Stimulated activated CD4-positive, alpha-beta T cell treated with anti-CD3 and anti-CD28 coated beads, TNF-alpha, amount 100 ng/mL, for 48 hours (primary cell): ENCODE measurements at regions not wholly inside any gene's neighbourhood (a gene's known extent, or its start where the extent isn't known, plus 50 kb on each side); places are given as distances from the start of the nearest gene placed in this dataset.

Source experiments
- DNase-seq, 3 donors: peaks; one replicate each; pipeline ENCODE4 v3.0.0-alpha.2; 2020; ENCODE audit warnings: low read depth in 3 of 3

DNA sequence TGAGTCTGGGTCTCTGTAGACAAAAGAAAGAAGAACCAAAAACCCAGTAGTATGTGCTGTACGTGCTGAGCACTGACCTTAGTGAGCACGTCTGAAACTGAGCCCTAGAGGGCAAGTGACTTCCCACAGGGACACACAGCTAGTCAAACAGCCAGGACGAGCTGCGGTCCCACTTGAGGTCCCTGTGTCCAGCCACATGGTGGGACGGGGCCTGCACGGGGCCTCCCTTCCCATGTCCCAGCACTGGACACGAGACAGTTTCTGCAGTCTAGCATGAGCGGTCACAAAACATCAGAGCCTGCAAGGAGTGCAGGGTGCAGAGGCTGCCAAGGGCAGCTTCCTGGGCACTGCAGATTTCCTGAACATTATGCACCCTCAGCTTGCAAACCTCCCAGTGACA lies 121.6 kb downstream of the NCOR2 start:
- DNase-seq = no peak

DNA sequence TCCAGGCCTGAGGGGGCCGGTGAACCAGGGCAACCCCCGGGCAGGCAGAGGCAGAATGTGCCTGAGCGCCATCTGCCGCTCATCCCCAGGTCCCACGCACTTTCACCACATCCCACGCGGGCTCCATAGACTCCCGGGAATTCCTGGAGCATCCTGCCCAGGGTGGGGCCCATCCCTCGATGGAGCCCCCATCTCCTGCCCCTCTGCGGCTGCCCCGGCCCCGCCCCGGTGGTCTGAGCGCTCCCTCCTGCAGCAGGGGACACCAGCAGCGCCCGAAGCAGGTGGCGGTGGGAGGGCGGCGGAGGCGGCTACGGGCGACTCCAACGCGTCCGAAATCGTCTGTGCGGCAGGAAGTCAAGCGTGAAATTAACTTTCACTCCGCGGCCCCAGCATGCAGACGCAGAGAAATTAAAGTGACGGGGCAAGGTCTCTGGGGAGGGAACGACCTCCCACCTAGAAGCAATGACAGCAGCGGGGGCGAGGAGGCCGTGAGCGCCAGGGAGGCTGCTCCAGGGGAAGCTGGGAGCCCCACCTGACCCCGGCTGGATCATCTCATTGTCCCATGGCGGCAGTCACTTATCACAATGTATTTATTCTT lies 122.2 kb downstream of the NCOR2 start:
- DNase-seq = no peak

DNA sequence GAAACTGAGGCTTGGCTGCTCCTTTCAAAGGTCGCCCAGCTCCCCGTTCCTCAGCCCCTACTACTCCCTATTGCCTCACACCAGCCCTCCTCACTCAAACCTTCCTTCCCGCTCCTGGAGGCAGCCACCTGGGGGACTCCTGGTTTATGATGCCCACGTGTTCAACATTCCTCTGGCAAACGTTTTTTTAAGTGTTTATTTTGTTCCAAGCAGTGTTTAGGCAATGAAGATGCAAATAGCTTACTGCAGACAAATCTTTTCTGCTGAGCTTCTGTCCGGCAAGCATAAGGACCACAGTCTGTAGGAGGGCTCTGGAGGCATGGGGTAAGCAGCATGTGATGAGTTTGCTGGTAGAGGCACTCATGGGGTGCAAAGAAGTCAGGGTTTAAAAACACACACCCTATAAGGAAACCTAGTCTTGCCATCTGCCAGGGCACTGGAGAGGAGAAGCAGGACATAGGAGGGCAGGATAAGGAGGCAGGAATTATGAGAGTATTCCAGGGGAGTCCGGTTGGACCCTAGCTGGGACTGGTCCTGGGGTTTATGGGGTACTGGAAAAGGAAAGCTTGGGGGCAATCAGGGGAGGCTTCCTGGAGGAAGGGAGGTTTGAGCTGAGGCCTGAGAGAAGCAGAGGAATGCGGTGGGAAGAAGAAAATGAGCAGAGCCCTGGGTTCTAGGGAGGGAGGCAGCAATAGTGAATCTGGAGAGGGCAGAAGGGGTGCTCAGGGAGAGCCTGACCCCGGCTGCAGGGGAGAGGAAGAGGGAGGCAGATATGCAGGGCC lies 123.3 kb downstream of the NCOR2 start:
- DNase-seq = no peak

DNA sequence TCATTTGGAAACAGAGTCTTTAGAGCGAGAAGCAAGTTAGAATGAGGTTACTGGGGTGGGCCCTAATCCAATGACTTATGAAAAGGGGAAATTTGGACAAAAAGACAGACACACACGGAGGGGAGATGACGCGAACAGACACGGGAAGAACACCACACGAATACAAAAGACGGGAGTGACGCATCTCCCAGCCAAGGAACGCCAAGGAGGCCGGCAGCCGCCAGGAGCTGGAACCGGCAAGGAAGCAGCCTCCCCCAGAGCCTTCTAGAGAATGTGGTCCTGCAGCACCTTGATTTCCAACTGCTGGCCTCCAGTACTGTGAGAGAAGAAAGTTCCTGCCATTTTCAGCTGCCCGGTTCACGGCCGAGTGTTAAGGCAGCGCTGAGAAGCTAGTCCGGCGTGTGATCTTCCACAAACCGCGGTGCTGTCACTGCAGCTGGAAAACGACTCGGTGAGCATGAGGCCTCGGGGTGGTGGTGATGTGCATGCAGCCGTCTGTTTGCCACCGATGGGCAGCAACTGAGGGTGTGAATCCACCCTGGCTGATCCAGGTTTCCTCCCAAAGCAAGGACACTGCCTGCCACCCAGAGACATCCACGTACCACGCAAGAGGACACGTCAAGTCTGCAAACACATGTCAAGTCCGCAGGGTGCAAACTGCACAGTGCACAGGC lies 124.5 kb downstream of the NCOR2 start:
- DNase-seq = no peak

DNA sequence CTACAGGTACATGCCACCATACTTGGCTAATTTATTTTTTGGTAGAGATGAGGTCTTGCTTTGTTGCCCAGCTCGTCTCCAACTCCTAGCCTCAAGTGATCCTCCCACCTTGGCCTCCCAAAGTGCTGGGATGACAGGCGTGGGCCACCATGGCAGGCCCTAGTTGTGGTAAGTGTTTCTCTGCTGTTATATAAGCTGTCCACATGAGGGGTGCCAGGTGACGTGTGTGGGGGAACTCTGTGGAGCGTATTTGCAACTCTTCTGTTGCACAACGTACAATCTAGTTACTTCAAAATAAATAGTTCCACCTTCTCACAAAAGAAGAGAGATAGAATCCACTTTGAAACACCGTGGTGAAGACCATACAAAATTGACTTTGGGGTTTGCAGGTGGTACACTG lies 125.1 kb downstream of the NCOR2 start:
- DNase-seq = no peak

- no peak for DNase-seq
Measured at GRCh38 chr12:124441443-124442194, 125.8 kb downstream of the NCOR2 start.

DNA sequence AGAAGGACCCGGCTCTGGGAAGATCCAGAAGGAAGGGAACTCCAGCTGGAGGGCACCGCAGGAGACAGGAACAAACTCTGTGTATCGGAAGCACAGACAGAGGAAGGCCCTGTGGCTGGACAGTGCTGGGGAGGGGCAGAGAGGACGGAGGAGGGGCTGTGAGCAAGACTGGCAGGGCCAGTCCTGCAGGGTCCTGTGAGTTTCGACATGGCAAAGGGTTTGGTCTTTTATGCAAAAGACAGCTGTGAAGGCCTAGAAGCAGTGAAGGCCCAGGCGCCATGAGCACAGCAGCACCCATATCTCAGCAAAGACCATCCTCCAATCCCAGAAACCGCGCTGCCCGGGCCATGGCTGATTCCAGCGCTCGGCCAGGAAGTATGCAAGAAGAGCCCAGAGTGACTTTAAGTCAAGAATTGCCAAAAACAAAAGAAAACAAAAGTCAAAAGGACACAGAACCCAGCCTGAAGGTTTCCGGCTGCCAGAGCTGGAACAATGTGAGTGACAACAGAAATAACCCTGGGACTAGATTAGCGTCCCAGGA lies 126.5 kb downstream of the NCOR2 start:
- DNase-seq = no peak

- no peak for DNase-seq
Measured at GRCh38 chr12:124440031-124440626, 127.3 kb downstream of the NCOR2 start.

- no peak for DNase-seq
Measured at GRCh38 chr12:124438437-124439056, 128.9 kb downstream of the NCOR2 start.

GRCh38 chr12:124437617-124438436 lies 129.6 kb downstream of the NCOR2 start:
- DNase-seq = no peak

- DNase-seq = no peak
Measured at GRCh38 chr12:124437121-124437520, 130.3 kb downstream of the NCOR2 start.

DNA sequence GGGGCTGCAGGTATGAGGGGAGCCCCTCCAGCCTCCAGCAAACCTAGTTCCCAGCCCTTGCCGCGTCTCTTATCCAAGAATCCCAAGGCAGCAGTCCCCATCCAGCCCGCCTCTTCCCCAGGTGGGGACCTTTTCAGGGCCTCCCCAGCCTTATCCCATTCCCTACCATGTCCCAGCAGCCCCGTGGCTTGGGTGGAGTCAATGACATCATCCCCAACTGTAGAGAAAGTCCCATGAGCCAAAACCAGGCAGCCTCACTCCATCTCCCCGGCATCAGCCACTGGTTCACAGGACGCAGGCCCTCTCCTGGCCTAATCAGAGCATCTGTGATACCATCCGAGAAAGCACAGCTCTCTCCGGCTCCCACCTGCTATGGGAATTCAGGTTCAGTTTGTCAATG lies 131.0 kb downstream of the NCOR2 start:
- no peak for DNase-seq

DNA sequence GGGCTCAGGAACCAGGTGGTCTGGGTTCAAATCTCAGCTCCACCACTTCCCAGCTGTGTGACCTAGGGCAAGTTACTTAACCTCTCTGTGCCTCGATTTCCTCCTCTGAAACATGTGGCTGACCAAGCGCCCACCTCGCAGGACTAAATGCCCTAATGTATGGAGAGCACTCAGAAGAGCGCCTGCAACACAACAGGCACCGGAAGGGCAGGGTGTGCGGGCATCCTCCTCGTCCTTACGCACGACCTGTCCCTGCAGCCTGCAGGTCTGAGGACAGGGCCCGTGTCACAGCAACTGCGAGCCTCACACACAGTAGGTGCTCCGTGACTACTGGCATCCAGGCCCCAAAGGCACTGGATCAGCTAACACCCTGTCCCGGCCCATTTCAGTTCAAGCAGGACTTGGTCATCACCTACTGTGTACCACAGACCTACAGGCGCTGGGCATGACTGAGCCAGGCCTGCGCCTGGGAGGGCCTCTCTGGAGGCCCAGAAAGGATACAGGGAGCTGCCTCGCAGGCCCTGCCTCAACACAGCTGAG lies 131.5 kb downstream of the NCOR2 start:
- DNase-seq = no peak

DNA sequence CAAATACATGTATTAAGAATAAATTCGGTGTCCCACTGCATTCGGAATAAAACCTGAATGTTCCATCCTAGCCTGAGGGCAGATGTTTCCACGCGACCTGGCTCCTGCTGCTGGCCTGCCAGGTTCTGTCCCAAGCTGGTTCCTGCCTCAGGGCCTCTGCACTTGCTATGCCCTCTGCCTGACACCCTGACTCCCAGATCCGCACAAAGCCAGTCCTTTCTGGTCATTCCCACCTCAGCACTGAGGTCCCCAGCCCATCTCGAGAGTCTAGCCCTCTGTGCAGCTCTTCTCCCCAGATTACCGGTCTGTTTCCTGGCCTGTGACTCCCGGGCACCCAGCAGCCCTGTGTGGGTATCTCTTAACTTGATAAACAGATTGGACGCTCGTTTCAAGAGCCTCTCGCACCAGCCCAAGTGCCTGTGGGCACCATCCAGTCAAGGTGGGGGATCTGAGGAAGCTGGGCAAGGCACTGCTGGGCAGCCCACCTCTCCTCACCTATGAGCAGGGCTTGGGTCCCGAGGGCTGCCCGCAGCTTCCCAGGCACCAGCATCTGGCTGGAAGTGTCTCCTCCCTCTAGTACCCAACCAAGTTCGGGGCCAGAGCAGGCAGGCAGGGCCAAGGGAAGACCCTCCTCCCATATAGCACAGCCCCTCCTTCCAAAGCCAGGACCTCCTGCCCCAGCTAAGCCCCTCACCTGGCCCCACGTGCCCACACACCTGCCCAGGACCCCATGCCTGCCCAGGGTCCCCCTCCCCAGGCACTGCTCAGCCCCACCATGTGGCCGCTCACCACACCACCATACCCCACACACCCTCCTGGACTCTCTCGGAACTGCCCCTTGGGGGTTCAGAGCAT lies 132.2 kb downstream of the NCOR2 start:
- no peak for DNase-seq

- DNase-seq = no peak
Measured at GRCh38 chr12:124434354-124434753, 133.1 kb downstream of the NCOR2 start.

GRCh38 chr12:124433879-124434278 lies 133.5 kb downstream of the NCOR2 start:
- no peak for DNase-seq

GRCh38 chr12:124433147-124433874 lies 134.1 kb downstream of the NCOR2 start:
- DNase-seq = no peak

- no peak for DNase-seq
Measured at GRCh38 chr12:124432376-124432775, 135.0 kb downstream of the NCOR2 start.
